NCI-H2081 (cell line): ENCODE measurements at regions not wholly inside any gene's neighbourhood (a gene's known extent, or its start where the extent isn't known, plus 50 kb on each side); places are given as distances from the start of the nearest gene placed in this dataset.

ENCODE experiments used
- DNase-seq, 2 experiments: peaks; one replicate each; lab custom pipeline; 2025; lab: John Stamatoyannopoulos, UW

GRCh38 chr11:95547976-95548375, 241.6 kb downstream of the FAM76B start:
- no peak for DNase-seq

- no peak for DNase-seq
Observed at GRCh38 chr11:95547186-95547585, 242.4 kb downstream of the FAM76B start.

- DNase-seq: no peak
Observed at GRCh38 chr11:95545116-95545875, 244.3 kb downstream of the FAM76B start.

- no peak for DNase-seq
Observed at GRCh38 chr11:95544095-95544856, 245.3 kb downstream of the FAM76B start.

GRCh38 chr11:95542868-95543551, 246.6 kb downstream of the FAM76B start:
- DNase-seq: no peak

- no peak for DNase-seq
Observed at GRCh38 chr11:95541715-95542114, 247.9 kb downstream of the FAM76B start.

- DNase-seq: no peak
Observed at GRCh38 chr11:95536047-95536690, 253.4 kb downstream of the FAM76B start.

- DNase-seq: no peak
Observed at GRCh38 chr11:95534809-95535208, 254.8 kb downstream of the FAM76B start.

GRCh38 chr11:95534226-95534625, 255.4 kb downstream of the FAM76B start:
- DNase-seq: no peak

- no peak for DNase-seq
Observed at GRCh38 chr11:95531116-95531515, 258.5 kb downstream of the FAM76B start.

GRCh38 chr11:95524314-95525036, 265.1 kb downstream of the FAM76B start:
- DNase-seq: peak; percentile 74 to 93

GRCh38 chr11:95522874-95523273, 266.7 kb downstream of the FAM76B start:
- no peak for DNase-seq

GRCh38 chr11:95521862-95522261, 267.7 kb downstream of the FAM76B start:
- DNase-seq: no peak

GRCh38 chr11:95521133-95521542, 268.4 kb downstream of the FAM76B start:
- peak in 1 of 2 experiments; percentile 17 for DNase-seq

GRCh38 chr11:95520369-95521132, 269.0 kb downstream of the FAM76B start:
- DNase-seq: no peak

GRCh38 chr11:95519912-95520311, 269.7 kb downstream of the FAM76B start:
- DNase-seq: no peak

- DNase-seq: no peak
Observed at GRCh38 chr11:95517453-95517852, 272.1 kb downstream of the FAM76B start.

GRCh38 chr11:95516786-95517185, 272.8 kb downstream of the FAM76B start:
- no peak for DNase-seq

GRCh38 chr11:95516175-95516574, 273.4 kb downstream of the FAM76B start:
- no peak for DNase-seq

GRCh38 chr11:95515371-95515770, 274.2 kb downstream of the FAM76B start:
- DNase-seq: no peak
